ENCODE measurements at regions not wholly inside any gene's neighbourhood (a gene's known extent, or its start where the extent isn't known, plus 50 kb on each side); places are given as distances from the start of the nearest gene placed in this dataset.

GRCh38 chr7:37552030-37552429, 103.4 kb upstream of the ELMO1 start:
- TF ChIP-seq CTCF (IDR thresholded peaks at IDR 0.05), result no peak
- no peak for TF ChIP-seq POLR2AphosphoS5 (IDR thresholded peaks at IDR 0.05)

All from esophagus muscularis mucosa (tissue), 3 donors.